HG02623 (cell line): ENCODE measurements at regions not wholly inside any gene's neighbourhood (a gene's known extent, or its start where the extent isn't known, plus 50 kb on each side); places are given as distances from the start of the nearest gene placed in this dataset.

ENCODE experiments used
- ATAC-seq: cut with Tn5 transposase; IDR thresholded peaks from one replicate; pipeline ENCODE4 v1.9.1; 2021; ENCODE audit warnings: moderate library complexity; ENCODE audit not compliant: unreplicated experiment

- ATAC-seq = no peak
These were observed 248.8 kb downstream of the SOD2 start for GRCh38 chr6:159444056-159444760.

- no peak for ATAC-seq
These were observed 249.6 kb downstream of the SOD2 start for GRCh38 chr6:159443417-159443920.

GRCh38 chr6:159441704-159441981, 251.4 kb downstream of the SOD2 start:
- no peak for ATAC-seq

- no peak for ATAC-seq
These were observed 251.9 kb downstream of the SOD2 start for GRCh38 chr6:159440911-159441703.

GRCh38 chr6:159440349-159440748, 252.7 kb downstream of the SOD2 start:
- no peak for ATAC-seq

GRCh38 chr6:159439651-159440050, 253.4 kb downstream of the SOD2 start:
- no peak for ATAC-seq

GRCh38 chr6:159438106-159438505, 254.9 kb downstream of the SOD2 start:
- no peak for ATAC-seq

GRCh38 chr6:159436581-159436980, 256.5 kb downstream of the SOD2 start:
- no peak for ATAC-seq

- no peak for ATAC-seq
These were observed 257.3 kb downstream of the SOD2 start for GRCh38 chr6:159435701-159436100.

- no peak for ATAC-seq
These were observed 258.6 kb downstream of the SOD2 start for GRCh38 chr6:159434410-159434809.

GRCh38 chr6:159433550-159433949, 259.5 kb downstream of the SOD2 start:
- ATAC-seq = no peak

GRCh38 chr6:159431750-159432149, 261.3 kb downstream of the SOD2 start:
- ATAC-seq = no peak

GRCh38 chr6:159430323-159430722, 261.1 kb downstream of the FNDC1 start:
- ATAC-seq = no peak

GRCh38 chr6:159429433-159429832, 260.2 kb downstream of the FNDC1 start:
- no peak for ATAC-seq

- ATAC-seq = no peak
These were observed 258.6 kb downstream of the FNDC1 start for GRCh38 chr6:159427771-159428170.

- ATAC-seq = no peak
These were observed 258.1 kb downstream of the FNDC1 start for GRCh38 chr6:159427335-159427734.

GRCh38 chr6:159425421-159425820, 256.2 kb downstream of the FNDC1 start:
- ATAC-seq = no peak

GRCh38 chr6:159422041-159422984, 253.1 kb downstream of the FNDC1 start:
- no peak for ATAC-seq

GRCh38 chr6:159421586-159421985, 252.4 kb downstream of the FNDC1 start:
- ATAC-seq = no peak

GRCh38 chr6:159418997-159419396, 249.8 kb downstream of the FNDC1 start:
- no peak for ATAC-seq

GRCh38 chr6:159416891-159417560, 247.8 kb downstream of the FNDC1 start:
- ATAC-seq = no peak
